ENCODE measurements at regions not wholly inside any gene's neighbourhood (a gene's known extent, or its start where the extent isn't known, plus 50 kb on each side); places are given as distances from the start of the nearest gene placed in this dataset.

DNA sequence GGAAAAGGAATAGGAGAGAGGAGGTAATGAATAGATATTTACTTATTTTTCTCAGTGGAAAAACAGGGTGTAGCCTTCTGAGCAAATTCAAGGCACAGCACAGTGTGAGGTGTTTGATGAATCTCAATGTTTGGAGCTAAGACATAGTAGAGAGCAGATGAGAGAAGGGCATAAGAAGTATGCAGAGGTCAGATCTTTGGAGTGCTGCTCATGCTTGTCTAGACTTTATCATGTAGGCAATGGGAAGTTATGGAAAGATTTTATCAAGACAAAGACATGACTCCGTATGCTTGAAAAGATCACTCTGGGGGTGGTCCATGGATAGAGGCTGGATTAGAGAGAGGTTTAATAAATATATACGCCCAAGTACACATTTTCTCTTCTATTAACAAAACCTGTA, 217.0 kb upstream of the CNR1 start:
- no peak overlapping the region for H3K4me3 ChIP-seq
- H3K4me2 ChIP-seq: no peak overlapping the region
- no peaks in the 10 kb centered on the region for H3K9me2 ChIP-seq (replicated peaks; ENCODE audit: insufficient read depth)
- H3K36me3 ChIP-seq (replicated peaks; ENCODE audit: insufficient read depth, low read depth): no peaks in the 10 kb centered on the region
- DNase-seq (ENCODE audit: low spot score): no peak
- H3K9me3 ChIP-seq (ENCODE audit: low read depth): no peaks in the 10 kb centered on the region
- TF ChIP-seq EZH2 (IDR thresholded peaks at IDR 0.05; ENCODE audit: borderline replicate concordance) (no peak), EZH2phosphoT487 (IDR thresholded peaks at IDR 0.05; ENCODE audit: low read depth, severe bottlenecking, unreplicated experiment) (no peak), CTCF (IDR thresholded peaks at IDR 0.05; ENCODE audit: poor library complexity) (no peak)
- WGBS (ENCODE audit: low lambda C conversion rate, missing lambda C conversion rate): 87% methylated on average over 2 of the region's 2 CpGs
- H2AFZ ChIP-seq: no peak overlapping the region
- no peak overlapping the region for H3K27ac ChIP-seq
- peaks cover 8% of the 10 kb centered on the region for H3K4me1 ChIP-seq (ENCODE audit: insufficient read depth)
- no peaks in the 10 kb centered on the region for H4K20me1 ChIP-seq (ENCODE audit: insufficient read depth, poor library complexity, severe bottlenecking)
- no peaks in the 10 kb centered on the region for H3K79me2 ChIP-seq
- H3K27me3 ChIP-seq: no peaks in the 10 kb centered on the region

DNA sequence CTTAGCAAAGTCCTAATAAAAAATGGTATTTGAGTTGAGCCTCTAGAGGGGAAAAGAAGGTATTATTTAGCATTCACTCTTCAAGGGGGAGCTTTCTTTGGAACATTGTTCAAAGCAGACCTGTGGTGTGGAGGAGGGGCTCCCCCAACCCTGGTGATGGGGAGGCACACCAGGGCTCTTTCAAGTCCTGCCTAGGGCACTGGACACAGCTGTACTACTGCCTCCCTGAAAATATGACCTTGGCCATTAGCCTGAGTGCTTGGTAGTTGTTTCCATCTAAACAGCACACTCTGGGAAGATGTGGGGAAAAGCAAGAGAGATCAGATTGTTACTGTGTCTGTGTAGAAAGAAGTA, 215.1 kb upstream of the CNR1 start:
- no peak overlapping the region for H2AFZ ChIP-seq
- no peaks in the 10 kb centered on the region for H3K27me3 ChIP-seq
- no peaks in the 10 kb centered on the region for H3K9me2 ChIP-seq (replicated peaks; ENCODE audit: insufficient read depth)
- no peaks in the 10 kb centered on the region for H3K36me3 ChIP-seq (replicated peaks; ENCODE audit: insufficient read depth, low read depth)
- H3K4me3 ChIP-seq: no peak overlapping the region
- H3K9me3 ChIP-seq (ENCODE audit: low read depth): no peaks in the 10 kb centered on the region
- H3K79me2 ChIP-seq: no peaks in the 10 kb centered on the region
- no peak for DNase-seq (ENCODE audit: low spot score)
- H3K4me1 ChIP-seq (ENCODE audit: insufficient read depth): peaks cover 8% of the 10 kb centered on the region
- H3K27ac ChIP-seq: peak overlapping the region; percentile 35
- no peak for TF ChIP-seq EZH2 (IDR thresholded peaks at IDR 0.05; ENCODE audit: borderline replicate concordance)
- TF ChIP-seq CTCF (IDR thresholded peaks at IDR 0.05; ENCODE audit: poor library complexity): no peak
- no peak for TF ChIP-seq EZH2phosphoT487 (IDR thresholded peaks at IDR 0.05; ENCODE audit: low read depth, severe bottlenecking, unreplicated experiment)
- no peaks in the 10 kb centered on the region for H4K20me1 ChIP-seq (ENCODE audit: insufficient read depth, poor library complexity, severe bottlenecking)
- H3K4me2 ChIP-seq: peak overlapping the region; percentile 18

DNA sequence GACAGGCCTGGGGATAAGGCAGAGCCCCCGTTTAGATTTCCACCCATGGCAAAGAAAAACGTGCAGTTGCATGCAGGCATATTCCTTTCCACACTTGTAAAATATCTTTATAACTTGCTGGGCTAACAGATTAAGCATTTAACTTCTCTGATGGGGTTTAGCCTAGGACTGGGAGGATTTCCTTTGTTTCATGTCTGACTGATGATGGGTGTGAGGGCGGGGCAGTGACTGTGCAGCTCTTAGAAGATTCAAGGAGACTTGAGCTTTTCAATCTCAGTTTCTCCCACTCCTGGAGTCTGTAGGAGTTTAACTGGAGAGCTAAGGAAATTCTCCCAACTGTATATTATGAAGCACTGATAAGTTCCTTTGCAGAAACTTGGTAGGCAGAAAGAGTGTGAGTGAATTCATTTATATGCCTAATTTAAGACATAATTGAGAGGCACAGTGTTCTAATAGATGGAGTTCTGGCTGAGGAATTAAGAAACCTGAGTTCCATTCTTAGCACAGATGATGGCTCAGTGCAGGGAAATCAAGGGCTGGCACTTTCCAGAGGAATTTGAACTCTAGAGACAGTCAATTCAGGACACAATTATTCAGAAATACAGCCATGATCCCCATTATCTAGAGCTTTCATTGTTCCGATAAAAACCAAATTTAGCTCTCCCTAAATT, 214.6 kb upstream of the CNR1 start:
- Histone ChIP-seq H3K79me2 (no peaks in the 10 kb centered on the region), H4K20me1 (ENCODE audit: insufficient read depth, poor library complexity, severe bottlenecking) (no peaks in the 10 kb centered on the region), H3K4me2 (peak overlapping the region; percentile 18), H3K36me3 (replicated peaks; ENCODE audit: insufficient read depth, low read depth) (no peaks in the 10 kb centered on the region), H3K27me3 (no peaks in the 10 kb centered on the region), H3K4me1 (ENCODE audit: insufficient read depth) (peaks cover 8% of the 10 kb centered on the region), H3K9me3 (ENCODE audit: low read depth) (no peaks in the 10 kb centered on the region), H2AFZ (no peak overlapping the region), H3K4me3 (no peak overlapping the region), H3K27ac (peak overlapping the region; percentile 35), H3K9me2 (replicated peaks; ENCODE audit: insufficient read depth) (no peaks in the 10 kb centered on the region)
- WGBS (ENCODE audit: low lambda C conversion rate, missing lambda C conversion rate): 68% methylated on average over 4 of the region's 4 CpGs
- DNase-seq (ENCODE audit: low spot score): no peak
- no peak for TF ChIP-seq EZH2phosphoT487 (IDR thresholded peaks at IDR 0.05; ENCODE audit: low read depth, severe bottlenecking, unreplicated experiment)

- Histone ChIP-seq H3K4me2 (no peak overlapping the region), H3K9me3 (ENCODE audit: low read depth) (no peaks in the 10 kb centered on the region), H3K27ac (no peak overlapping the region), H3K4me1 (ENCODE audit: insufficient read depth) (peaks cover 8% of the 10 kb centered on the region), H3K27me3 (no peaks in the 10 kb centered on the region), H3K36me3 (replicated peaks; ENCODE audit: insufficient read depth, low read depth) (no peaks in the 10 kb centered on the region), H4K20me1 (ENCODE audit: insufficient read depth, poor library complexity, severe bottlenecking) (no peaks in the 10 kb centered on the region), H2AFZ (no peak overlapping the region), H3K79me2 (no peaks in the 10 kb centered on the region), H3K4me3 (no peak overlapping the region), H3K9me2 (replicated peaks; ENCODE audit: insufficient read depth) (no peaks in the 10 kb centered on the region)
- WGBS (ENCODE audit: low lambda C conversion rate, missing lambda C conversion rate): 74% methylated on average over 2 of the region's 2 CpGs
- TF ChIP-seq EZH2phosphoT487 (IDR thresholded peaks at IDR 0.05; ENCODE audit: low read depth, severe bottlenecking, unreplicated experiment): no peak
- no peak for TF ChIP-seq CTCF (IDR thresholded peaks at IDR 0.05; ENCODE audit: poor library complexity)
- TF ChIP-seq EZH2 (IDR thresholded peaks at IDR 0.05; ENCODE audit: borderline replicate concordance): no peak
- DNase-seq (ENCODE audit: low spot score): no peak
These were observed 213.9 kb upstream of the CNR1 start for GRCh38 chr6:88380083-88380482.
